Astrocyte of the spinal cord (primary cell): ENCODE measurements at regions not wholly inside any gene's neighbourhood (a gene's known extent, or its start where the extent isn't known, plus 50 kb on each side); places are given as distances from the start of the nearest gene placed in this dataset.

ENCODE experiments used
- DNase-seq: peaks from one replicate; pipeline ENCODE4 v3.0.0; 2011; ENCODE audit warnings: low read depth, low spot score
- H3K4me3 ChIP-seq: 2 replicates; pipeline ENCODE4 v1.5.1; 2011; ENCODE audit warnings: low read depth, mild to moderate bottlenecking, low read length, moderate library complexity
- in situ Hi-C: cut with HindIII; loops from 2 replicates; pipeline ENCODE4 v1.10.0; 2017; ENCODE audit warnings: low sequenced_read_pairs
- TF ChIP-seq, protein P1 (sequence below): IDR thresholded peaks from 2 replicates; pipeline ENCODE4 v1.5.1; 2012; ENCODE audit warnings: low read depth, mild to moderate bottlenecking, low read length, inconsistent platforms

- TF ChIP-seq, protein P1, sequence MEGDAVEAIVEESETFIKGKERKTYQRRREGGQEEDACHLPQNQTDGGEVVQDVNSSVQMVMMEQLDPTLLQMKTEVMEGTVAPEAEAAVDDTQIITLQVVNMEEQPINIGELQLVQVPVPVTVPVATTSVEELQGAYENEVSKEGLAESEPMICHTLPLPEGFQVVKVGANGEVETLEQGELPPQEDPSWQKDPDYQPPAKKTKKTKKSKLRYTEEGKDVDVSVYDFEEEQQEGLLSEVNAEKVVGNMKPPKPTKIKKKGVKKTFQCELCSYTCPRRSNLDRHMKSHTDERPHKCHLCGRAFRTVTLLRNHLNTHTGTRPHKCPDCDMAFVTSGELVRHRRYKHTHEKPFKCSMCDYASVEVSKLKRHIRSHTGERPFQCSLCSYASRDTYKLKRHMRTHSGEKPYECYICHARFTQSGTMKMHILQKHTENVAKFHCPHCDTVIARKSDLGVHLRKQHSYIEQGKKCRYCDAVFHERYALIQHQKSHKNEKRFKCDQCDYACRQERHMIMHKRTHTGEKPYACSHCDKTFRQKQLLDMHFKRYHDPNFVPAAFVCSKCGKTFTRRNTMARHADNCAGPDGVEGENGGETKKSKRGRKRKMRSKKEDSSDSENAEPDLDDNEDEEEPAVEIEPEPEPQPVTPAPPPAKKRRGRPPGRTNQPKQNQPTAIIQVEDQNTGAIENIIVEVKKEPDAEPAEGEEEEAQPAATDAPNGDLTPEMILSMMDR = no peak
- no peak overlapping the region for H3K4me3 ChIP-seq
- DNase-seq = no peak
Observed at GRCh38 chr11:69210310-69211035, 54.7 kb downstream of the SMIM38 start.

GRCh38 chr11:69211540-69211919 lies 55.8 kb downstream of the SMIM38 start:
- TF ChIP-seq, protein P1 = no peak
- H3K4me3 ChIP-seq = no peak overlapping the region
- in situ Hi-C loops = no loop called here
- no peak for DNase-seq

More at GRCh38 chr11:69210310-69211035, 54.7 kb downstream of the SMIM38 start:
- in situ Hi-C loops = no loop called here

- peak; percentile 2 for DNase-seq
- no peak overlapping the region for H3K4me3 ChIP-seq
- TF ChIP-seq, protein P1 = peak; percentile 46
- in situ Hi-C loops = no loop called here
Observed at GRCh38 chr11:69211920-69212797, 56.4 kb downstream of the SMIM38 start.

DNA sequence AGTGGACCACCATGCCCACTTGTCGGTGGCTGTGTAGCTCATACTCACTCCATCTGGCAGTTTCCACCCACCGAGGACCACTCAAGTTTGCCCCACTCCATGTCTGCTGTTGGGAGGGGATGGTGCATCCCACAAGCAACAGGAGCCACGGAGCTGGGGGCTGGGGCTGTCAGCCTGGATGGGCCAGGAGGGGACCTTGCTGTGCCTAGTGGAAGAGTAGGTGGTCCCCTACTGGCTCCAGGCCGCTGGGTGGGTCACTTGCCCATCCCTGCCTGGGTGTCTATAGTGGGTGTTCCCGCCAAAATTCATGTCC lies 57.0 kb downstream of the SMIM38 start:
- H3K4me3 ChIP-seq = no peak overlapping the region
- DNase-seq = no peak
- TF ChIP-seq, protein P1 = no peak
- in situ Hi-C loops = no loop called here

DNA sequence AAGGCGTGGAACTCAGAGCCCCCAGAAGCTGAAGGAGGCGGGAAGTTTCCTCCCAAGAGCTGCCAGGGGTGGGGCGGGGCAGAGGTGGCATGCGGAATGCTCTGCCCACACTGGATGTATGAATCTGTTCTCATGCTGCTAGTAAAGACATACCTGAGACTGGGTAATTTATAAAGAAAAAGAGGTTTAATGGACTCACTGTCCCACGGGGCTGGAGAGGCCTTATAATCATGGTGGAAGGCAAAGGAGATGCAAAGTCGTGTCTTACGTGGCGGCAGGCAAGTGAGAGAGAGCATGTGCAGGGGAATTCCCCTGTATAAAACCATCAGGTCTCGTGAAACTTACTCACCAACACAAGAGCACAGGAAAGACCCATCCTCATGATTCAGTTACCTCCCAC lies 57.6 kb downstream of the SMIM38 start:
- in situ Hi-C loops = no loop called here
- no peak overlapping the region for H3K4me3 ChIP-seq
- TF ChIP-seq, protein P1 = no peak
- DNase-seq = no peak

- in situ Hi-C loops = no loop called here
- no peak overlapping the region for H3K4me3 ChIP-seq
- DNase-seq = no peak
- TF ChIP-seq, protein P1 = no peak
Observed at GRCh38 chr11:69213964-69214363, 58.2 kb downstream of the SMIM38 start.
